T-cell (primary cell): ENCODE measurements at regions not wholly inside any gene's neighbourhood (a gene's known extent, or its start where the extent isn't known, plus 50 kb on each side); places are given as distances from the start of the nearest gene placed in this dataset.

ENCODE experiments used
- ATAC-seq, 4 experiments: fragments of 200-7000 bp in 3 of 4; fragments of 150-1000 bp in 1 of 4; cut with Tn5 transposase; replicated peaks in 1 of 4; 1 replicate in 3 of 4; 2 replicates in 1 of 4; pipeline ENCODE4 v1.10.0; 2021; ENCODE audit warnings: moderate library complexity in 3 of 4, mild to moderate bottlenecking in 2 of 4, moderate number of reproducible peaks in 1 of 4
- CTCF ChIA-PET, 2 donors: fragments of 300-600 bp; sonication (Branson Sonifier 250); formaldehyde crosslinking; loops; one replicate each; lab custom pipeline; 2022; ENCODE audit warnings: antibody characterized with exemption in 2 of 2; lab: Charles Lee
- POLR2A ChIA-PET, 2 donors: fragments of 300-600 bp; sonication (Branson Sonifier 250); formaldehyde crosslinking; loops; one replicate each; lab custom pipeline; 2022; ENCODE audit warnings: antibody characterized with exemption in 2 of 2; lab: Charles Lee
- DNase-seq, 35 experiments: peaks; one replicate each; pipeline versions ENCODE4 v3.0.0 to v3.0.0-alpha.2; 2013 to 2023
- H3K27ac ChIP-seq: one replicate; pipeline ENCODE4 v1.5.1; 2013; ENCODE audit warnings: low read length
- H3K27me3 ChIP-seq, 2 experiments: replicated peaks in 1 of 2; 1 replicate in 1 of 2; 2 replicates in 1 of 2; pipeline versions ENCODE4 v1.6.1 to v1.7.0; 2013; ENCODE audit warnings: low read length in 1 of 2, mixed read lengths in 1 of 2; ENCODE audit not compliant: control insufficient read depth in 2 of 2, insufficient read depth in 2 of 2; ENCODE audit errors: extremely low read depth in 1 of 2
- H3K36me3 ChIP-seq, 2 donors: 1 replicate in 1 of 2; 2 replicates in 1 of 2; pipeline versions ENCODE4 v1.6.1 to v1.7.0; 2013; ENCODE audit warnings: low read length in 1 of 2; ENCODE audit not compliant: control insufficient read depth in 2 of 2, insufficient read depth in 1 of 2; ENCODE audit errors: extremely low read depth in 1 of 2
- H3K4me1 ChIP-seq, 2 experiments: 1 replicate in 1 of 2; 2 replicates in 1 of 2; pipeline versions ENCODE4 v1.6.1 to v1.7.0; 2013; ENCODE audit warnings: low read length in 2 of 2, mixed read lengths in 1 of 2; ENCODE audit not compliant: insufficient read depth in 2 of 2, control insufficient read depth in 1 of 2; ENCODE audit errors: extremely low read depth in 1 of 2
- H3K4me3 ChIP-seq, 2 donors: 1 replicate in 1 of 2; 2 replicates in 1 of 2; pipeline versions ENCODE4 v1.5.1 to v1.7.0; 2013; ENCODE audit warnings: mild to moderate bottlenecking in 2 of 2, low read length in 1 of 2, moderate library complexity in 1 of 2; ENCODE audit not compliant: control insufficient read depth in 1 of 2; ENCODE audit errors: extremely low read depth in 1 of 2
- H3K9me3 ChIP-seq: 2 replicates; pipeline ENCODE4 v1.7.0; 2013
- H3K27ac Mint-ChIP-seq, 2 donors: one replicate each; pipeline ENCODE4 v1.8.0; 2020 to 2021; ENCODE audit warnings: mild to moderate bottlenecking in 2 of 2, mixed read lengths in 2 of 2
- H3K27me3 Mint-ChIP-seq, 2 donors: one replicate each; pipeline ENCODE4 v1.8.0; 2021 to 2022; ENCODE audit warnings: mixed read lengths in 2 of 2
- H3K36me3 Mint-ChIP-seq: one replicate; pipeline ENCODE4 v1.8.0; 2021; ENCODE audit warnings: mixed read lengths
- H3K4me1 Mint-ChIP-seq, 3 donors: one replicate each; pipeline ENCODE4 v1.8.0; 2020 to 2022; ENCODE audit warnings: mixed read lengths in 3 of 3, mild to moderate bottlenecking in 1 of 3
- H3K4me3 Mint-ChIP-seq, 3 donors: one replicate each; pipeline ENCODE4 v1.8.0; 2020 to 2022; ENCODE audit warnings: mild to moderate bottlenecking in 3 of 3, mixed read lengths in 3 of 3, moderate library complexity in 3 of 3
- H3K9me3 Mint-ChIP-seq, 3 donors: one replicate each; pipeline ENCODE4 v1.8.0; 2020 to 2022; ENCODE audit warnings: mixed read lengths in 3 of 3
- WGBS: methylation state at CpG from one replicate; pipeline ENCODE4 v1.1.5; 2013; ENCODE audit warnings: missing lambda C conversion rate; ENCODE audit not compliant: insufficient coverage; 5-methylcytosine and 5-hydroxymethylcytosine counted together

DNA sequence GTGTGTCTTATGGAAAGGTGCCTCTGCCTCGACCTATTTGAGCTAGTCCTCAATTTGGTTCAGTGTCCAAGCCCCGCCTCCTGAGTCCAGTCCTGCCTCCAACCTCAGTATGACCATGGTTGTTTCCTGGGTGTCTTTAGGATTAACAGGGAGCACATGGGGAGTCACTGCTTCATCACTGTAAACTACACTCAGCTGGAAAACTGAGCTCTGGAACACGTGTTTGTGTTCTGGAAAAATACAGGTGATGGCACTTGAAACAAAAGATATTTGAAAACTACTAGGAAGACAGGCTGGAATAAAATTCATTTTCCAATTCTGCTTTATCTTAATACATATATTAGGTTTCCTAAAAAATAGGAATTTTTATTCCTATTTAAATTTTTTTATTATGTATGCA, 1187.3 kb upstream of the TMEM132C start:
- DNase-seq: no peak

DNA sequence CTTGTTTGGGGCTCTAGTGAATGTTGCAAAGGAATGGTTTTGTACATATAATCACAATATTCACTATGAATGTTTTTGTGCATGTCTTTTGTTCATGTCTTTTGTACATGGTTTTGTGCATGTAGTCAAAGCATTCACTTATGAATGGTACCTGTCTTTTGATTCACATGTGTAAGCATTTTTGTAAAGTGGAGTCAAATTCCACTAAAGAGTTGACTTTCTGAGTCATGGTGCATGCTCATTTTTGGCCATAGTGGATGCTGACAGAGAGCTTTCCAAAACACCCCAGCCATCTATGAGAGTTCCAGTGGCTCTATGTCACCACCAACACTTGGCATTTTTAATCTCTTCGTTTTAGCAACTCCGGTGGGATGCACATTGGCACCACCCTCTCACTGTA, 1185.9 kb upstream of the TMEM132C start:
- no peaks in the 10 kb centered on the region for H3K9me3 ChIP-seq
- ChIA-PET CTCF (no interaction called here), POLR2A (no interaction called here)
- no peaks in the 10 kb centered on the region for H3K36me3 ChIP-seq
- peaks cover 0 to 3% of the 10 kb centered on the region in 2 experiments for H3K4me1 ChIP-seq
- ATAC-seq (no peak), DNase-seq (no peak)
- H3K27ac Mint-ChIP-seq: no peak overlapping the region
- no peaks in the 10 kb centered on the region for H3K36me3 Mint-ChIP-seq
- H3K27me3 ChIP-seq: no peaks in the 10 kb centered on the region
- no peak overlapping the region for H3K4me3 Mint-ChIP-seq
- no peaks in the 10 kb centered on the region for H3K9me3 Mint-ChIP-seq
- no CpG with 5 or more reads among the region's 2 CpGs for WGBS
- no peak overlapping the region for H3K27ac ChIP-seq
- peaks cover 10 to 12% (median 12%) of the 10 kb centered on the region in 3 donors for H3K4me1 Mint-ChIP-seq
- H3K27me3 Mint-ChIP-seq: peaks cover 1 to 9% of the 10 kb centered on the region in 2 donors
- H3K4me3 ChIP-seq: no peak overlapping the region

More for the DNA sequence above, 1187.3 kb upstream of the TMEM132C start:
- Mint-ChIP-seq H3K27me3 (peaks cover 5 to 17% of the 10 kb centered on the region in 2 donors), H3K4me1 (peaks cover 10 to 12% (median 12%) of the 10 kb centered on the region in 3 donors), H3K4me3 (no peak overlapping the region), H3K9me3 (no peaks in the 10 kb centered on the region), H3K36me3 (no peaks in the 10 kb centered on the region), H3K27ac (no peak overlapping the region)
- WGBS: 100% methylated on average over 1 of the region's 3 CpGs
- Histone ChIP-seq H3K36me3 (no peaks in the 10 kb centered on the region), H3K4me3 (no peak overlapping the region), H3K9me3 (no peaks in the 10 kb centered on the region), H3K27me3 (no peaks in the 10 kb centered on the region), H3K4me1 (peaks cover 0 to 3% of the 10 kb centered on the region in 2 experiments), H3K27ac (no peak overlapping the region)
- ATAC-seq: no peak
- ChIA-PET CTCF (no interaction called here), POLR2A (no interaction called here)

DNA sequence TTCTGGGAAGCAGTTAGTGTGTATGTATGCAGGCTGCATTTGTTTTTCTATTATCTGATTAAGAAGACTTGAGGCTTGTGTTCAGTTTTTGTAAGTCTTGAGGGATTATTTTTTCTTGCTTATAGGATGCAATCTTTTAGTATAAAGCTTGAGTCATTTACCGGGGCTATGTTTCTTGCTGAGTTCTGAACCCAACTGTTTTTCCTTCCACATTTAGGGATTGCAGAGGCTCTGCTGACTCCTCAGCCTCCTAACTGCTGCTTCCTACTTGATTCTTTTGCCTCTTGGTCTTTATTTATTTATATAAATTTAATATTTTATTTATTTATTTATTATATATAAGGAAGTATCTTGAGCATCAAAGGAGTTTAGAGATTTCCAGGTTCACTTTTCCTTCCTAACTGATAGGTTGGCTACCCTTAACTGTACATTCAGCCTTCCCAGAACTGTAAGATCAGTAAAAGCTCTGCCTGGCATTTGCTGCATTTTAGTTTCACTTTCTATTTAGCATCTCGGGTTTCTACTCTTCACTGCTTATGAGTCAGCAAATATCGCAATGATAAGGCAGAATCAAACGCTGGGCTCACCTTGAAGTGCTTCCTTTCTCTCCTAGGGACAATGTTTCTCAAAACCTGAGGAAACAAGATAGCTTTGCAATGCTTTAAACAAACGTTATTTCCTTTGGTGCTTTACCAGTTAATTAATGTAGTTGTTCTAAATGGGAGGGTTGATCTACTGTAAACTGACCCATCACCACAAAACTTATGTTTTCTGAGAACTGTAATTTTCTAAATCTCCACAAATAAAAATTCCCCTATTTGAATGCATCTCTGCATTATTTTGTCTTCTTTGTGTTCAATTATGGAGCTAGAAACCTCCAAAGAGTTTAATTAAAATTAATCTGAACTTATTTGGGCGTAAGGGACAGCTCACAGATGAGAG, 1183.7 kb upstream of the TMEM132C start:
- H3K27ac ChIP-seq: no peak overlapping the region
- ATAC-seq (peak; percentile 60 to 71 (median 66)), DNase-seq (peak in 2 of 35 experiments; percentile 6 to 52)
- no peaks in the 10 kb centered on the region for H3K36me3 ChIP-seq
- H3K9me3 ChIP-seq: no peaks in the 10 kb centered on the region
- peaks cover 0 to 4% of the 10 kb centered on the region in 2 donors for H3K27me3 Mint-ChIP-seq
- peaks cover 0 to 3% of the 10 kb centered on the region in 2 experiments for H3K4me1 ChIP-seq
- H3K36me3 Mint-ChIP-seq: no peaks in the 10 kb centered on the region
- H3K4me3 Mint-ChIP-seq: peak overlapping the region; percentile 59 to 78 (median 72)
- peak overlapping the region; percentile 45 to 58 for H3K4me3 ChIP-seq
- 0% methylated on average over 3 of the region's 6 CpGs for WGBS
- ChIA-PET POLR2A (no interaction called here), CTCF (interaction anchor here in 1 of 2 donors (1.0 kb wide), 1 partner anchor 63 kb away, joined by 3 read pairs; no protein-coding TSS in a partner anchor)
- H3K27me3 ChIP-seq: no peaks in the 10 kb centered on the region
- H3K4me1 Mint-ChIP-seq: peaks cover 10 to 12% (median 12%) of the 10 kb centered on the region in 3 donors
- peak overlapping the region; percentile 74 to 76 for H3K27ac Mint-ChIP-seq
- no peaks in the 10 kb centered on the region for H3K9me3 Mint-ChIP-seq

DNA sequence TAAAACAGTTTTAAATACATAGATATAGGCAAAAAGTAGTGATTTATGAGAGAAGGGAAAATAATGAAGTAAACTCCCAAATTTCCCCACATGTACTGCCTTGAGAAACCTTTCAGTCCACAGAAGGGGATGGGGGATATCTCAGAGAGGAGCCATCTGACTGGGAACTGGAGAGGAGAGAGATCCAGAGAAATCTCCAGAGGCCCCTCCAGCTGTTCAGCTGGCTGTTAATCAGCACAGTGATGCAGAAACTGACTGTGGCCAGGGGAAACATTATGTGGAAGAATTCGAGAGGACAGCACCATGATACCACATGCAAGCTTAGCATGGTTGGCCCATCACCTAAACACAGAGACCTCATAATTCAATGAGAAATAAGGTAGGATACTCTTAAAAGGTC, 1165.9 kb upstream of the TMEM132C start:
- Mint-ChIP-seq H3K4me3 (no peak overlapping the region), H3K27ac (no peak overlapping the region), H3K9me3 (no peaks in the 10 kb centered on the region), H3K27me3 (peaks cover 0 to 15% of the 10 kb centered on the region in 2 donors), H3K4me1 (no peaks in the 10 kb centered on the region), H3K36me3 (no peaks in the 10 kb centered on the region)
- no peak overlapping the region for H3K27ac ChIP-seq
- ATAC-seq (no peak), DNase-seq (no peak)
- POLR2A ChIA-PET: no interaction called here
- H3K36me3 ChIP-seq: no peaks in the 10 kb centered on the region
- H3K4me1 ChIP-seq: no peaks in the 10 kb centered on the region
- H3K27me3 ChIP-seq: no peaks in the 10 kb centered on the region
- H3K9me3 ChIP-seq: no peaks in the 10 kb centered on the region
- H3K4me3 ChIP-seq: no peak overlapping the region
- no CpG with 5 or more reads among the region's 1 CpG for WGBS
- CTCF ChIA-PET: no interaction called here

DNA sequence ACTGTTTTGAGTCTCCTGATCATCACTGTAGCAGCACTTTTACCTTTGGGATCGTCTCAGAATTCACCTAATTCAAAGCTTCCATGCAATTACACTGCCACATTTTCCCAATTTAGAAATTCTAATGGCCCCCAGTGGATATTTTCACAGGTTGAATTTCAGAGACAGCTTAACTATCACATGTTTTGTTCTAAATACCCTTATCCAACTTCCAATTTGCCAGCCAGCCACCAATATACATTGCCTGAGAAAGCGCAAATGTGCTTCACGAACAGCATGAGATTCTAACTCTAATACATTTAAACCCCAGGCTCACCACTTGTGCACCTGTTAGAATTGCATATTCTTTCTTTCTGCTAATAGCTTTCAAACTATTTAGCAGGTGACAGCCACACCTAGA, 1160.9 kb upstream of the TMEM132C start:
- no peak for ATAC-seq
- Histone ChIP-seq H3K4me3 (no peak overlapping the region), H3K36me3 (no peaks in the 10 kb centered on the region), H3K4me1 (no peaks in the 10 kb centered on the region), H3K27ac (no peak overlapping the region), H3K27me3 (no peaks in the 10 kb centered on the region), H3K9me3 (no peaks in the 10 kb centered on the region)
- Mint-ChIP-seq H3K27me3 (peaks cover 13 to 33% of the 10 kb centered on the region in 2 donors), H3K4me1 (no peaks in the 10 kb centered on the region), H3K36me3 (no peaks in the 10 kb centered on the region), H3K4me3 (no peak overlapping the region), H3K9me3 (no peaks in the 10 kb centered on the region), H3K27ac (no peak overlapping the region)
- ChIA-PET POLR2A (no interaction called here), CTCF (no interaction called here)
- DNase-seq: no peak
- whole genome bisulfite sequencing: 87% methylated on average over 3 of the region's 3 CpGs

DNA sequence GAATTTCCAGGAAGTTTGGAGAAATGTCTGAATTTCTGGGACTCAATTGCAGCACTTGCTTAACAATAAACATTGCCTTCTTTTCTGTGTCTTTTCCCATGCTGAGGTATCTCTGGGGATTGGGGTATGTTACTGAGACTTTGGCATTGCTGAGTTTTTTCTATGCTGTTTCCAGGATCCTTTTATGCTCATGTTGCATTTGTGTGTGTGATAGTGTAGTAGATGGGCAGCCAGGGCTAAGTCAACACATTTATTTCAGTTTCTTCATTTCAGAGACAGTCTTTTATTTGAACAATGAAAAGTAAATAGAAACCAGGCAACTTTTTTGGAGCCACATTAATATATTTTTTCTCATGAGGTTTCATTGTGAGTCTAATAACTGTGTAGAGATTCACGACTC, 1160.3 kb upstream of the TMEM132C start:
- Histone ChIP-seq H3K36me3 (no peaks in the 10 kb centered on the region), H3K27me3 (no peaks in the 10 kb centered on the region), H3K4me3 (no peak overlapping the region), H3K27ac (no peak overlapping the region), H3K4me1 (no peaks in the 10 kb centered on the region), H3K9me3 (no peaks in the 10 kb centered on the region)
- no peak overlapping the region for H3K27ac Mint-ChIP-seq
- DNase-seq (no peak), ATAC-seq (no peak)
- no peak overlapping the region for H3K4me3 Mint-ChIP-seq
- no peaks in the 10 kb centered on the region for H3K36me3 Mint-ChIP-seq
- H3K27me3 Mint-ChIP-seq: peaks cover 13 to 32% of the 10 kb centered on the region in 2 donors
- POLR2A ChIA-PET: no interaction called here
- H3K9me3 Mint-ChIP-seq: no peaks in the 10 kb centered on the region
- CTCF ChIA-PET: interaction anchor here in 1 of 2 donors (1.0 kb wide), 1 partner anchor 181 kb away, joined by 3 read pairs; no protein-coding TSS in a partner anchor
- no peaks in the 10 kb centered on the region for H3K4me1 Mint-ChIP-seq
- WGBS: 100% methylated on average over 1 of the region's 1 CpG
